T follicular helper cell (primary cell): ENCODE measurements at regions not wholly inside any gene's neighbourhood (a gene's known extent, or its start where the extent isn't known, plus 50 kb on each side); places are given as distances from the start of the nearest gene placed in this dataset.
"Not testable (repeated sequence)": the region's sequence is repeated elsewhere in the genome, so short reads cannot be mapped to it uniquely, and the experiment has no call there.

Experiments
- DNase-seq: peaks from one replicate; pipeline ENCODE4 v3.0.0-alpha.2; 2020; ENCODE audit warnings: low read depth

- no peak for DNase-seq
These were observed 211.7 kb downstream of the LIG4 start for GRCh38 chr13:108003626-108004025.

- no peak for DNase-seq
These were observed 214.3 kb downstream of the LIG4 start for GRCh38 chr13:108000998-108001397.

GRCh38 chr13:107999751-108000150, 215.6 kb downstream of the LIG4 start:
- DNase-seq, result no peak

- no peak for DNase-seq
These were observed 221.2 kb downstream of the LIG4 start for GRCh38 chr13:107994137-107994536.

GRCh38 chr13:107993239-107993949, 221.9 kb downstream of the LIG4 start:
- DNase-seq, result no peak

GRCh38 chr13:107992542-107992941, 222.8 kb downstream of the LIG4 start:
- no peak for DNase-seq

GRCh38 chr13:107977071-107977574, 238.2 kb downstream of the LIG4 start:
- DNase-seq, result no peak

- DNase-seq, result no peak
These were observed 238.7 kb downstream of the LIG4 start for GRCh38 chr13:107976628-107977027.

GRCh38 chr13:107974409-107974808, 240.9 kb downstream of the LIG4 start:
- no peak for DNase-seq

GRCh38 chr13:107969546-107969945, 245.8 kb downstream of the LIG4 start:
- no peak for DNase-seq

GRCh38 chr13:107968470-107968869, 246.9 kb downstream of the LIG4 start:
- no peak for DNase-seq

- no peak for DNase-seq
These were observed 250.9 kb downstream of the LIG4 start for GRCh38 chr13:107964395-107964794.

GRCh38 chr13:107961849-107962608, 253.3 kb downstream of the LIG4 start:
- no peak for DNase-seq

GRCh38 chr13:107960301-107960700, 255.0 kb downstream of the LIG4 start:
- no peak for DNase-seq

- DNase-seq, result no peak
These were observed 258.4 kb downstream of the LIG4 start for GRCh38 chr13:107956889-107957288.

GRCh38 chr13:107942030-107942617, 273.2 kb downstream of the LIG4 start:
- no peak for DNase-seq

- DNase-seq, result no peak
These were observed 273.8 kb downstream of the LIG4 start for GRCh38 chr13:107941345-107942029.

- no peak for DNase-seq
These were observed 277.5 kb downstream of the LIG4 start for GRCh38 chr13:107937848-107938247.

GRCh38 chr13:107931056-107931455, 284.3 kb downstream of the LIG4 start:
- no peak for DNase-seq

GRCh38 chr13:107928762-107929161, 286.6 kb downstream of the LIG4 start:
- DNase-seq, result no peak

- no peak for DNase-seq
These were observed 287.8 kb downstream of the LIG4 start for GRCh38 chr13:107927557-107927956.

GRCh38 chr13:107926515-107926914, 288.8 kb downstream of the LIG4 start:
- not testable (repeated sequence) for DNase-seq
